BJ (cell line): ENCODE measurements at regions not wholly inside any gene's neighbourhood (a gene's known extent, or its start where the extent isn't known, plus 50 kb on each side); places are given as distances from the start of the nearest gene placed in this dataset.

Experiments used
- CTCF ChIA-PET: fragments of 350-600 bp; formaldehyde crosslinking; extraction: SDS; loops from one replicate; lab custom pipeline; 2021; ENCODE audit warnings: antibody characterized with exemption, inconsistent platforms; lab: Yijun Ruan, JAX
- POLR2A ChIA-PET: fragments of 300-600 bp; sonication (Branson Sonifier 250); formaldehyde crosslinking; extraction: SDS; loops from one replicate; lab custom pipeline; 2021; ENCODE audit warnings: antibody characterized with exemption; lab: Charles Lee
- DNase-seq: peaks from one replicate; pipeline ENCODE4 v3.0.0-alpha.2; 2011; ENCODE audit warnings: low read depth
- H3K27me3 ChIP-seq: 2 replicates; pipeline ENCODE4 v1.6.0; 2011; ENCODE audit warnings: low read length; ENCODE audit not compliant: control insufficient read depth, insufficient read depth
- H3K36me3 ChIP-seq: 2 replicates; pipeline ENCODE4 v1.5.1; 2011; ENCODE audit warnings: low read length; ENCODE audit not compliant: control insufficient read depth, insufficient read depth
- H3K4me3 ChIP-seq: 2 replicates; pipeline ENCODE4 v1.5.1; 2011; ENCODE audit warnings: low read depth, mild to moderate bottlenecking, control low read depth, low read length
- TF ChIP-seq, protein P1 (sequence below): IDR thresholded peaks from 2 replicates; pipeline ENCODE4 v1.5.1; 2011; ENCODE audit warnings: low read depth, mild to moderate bottlenecking, control low read depth, inconsistent platforms, low read length, moderate library complexity; ENCODE audit not compliant: insufficient read depth

DNA sequence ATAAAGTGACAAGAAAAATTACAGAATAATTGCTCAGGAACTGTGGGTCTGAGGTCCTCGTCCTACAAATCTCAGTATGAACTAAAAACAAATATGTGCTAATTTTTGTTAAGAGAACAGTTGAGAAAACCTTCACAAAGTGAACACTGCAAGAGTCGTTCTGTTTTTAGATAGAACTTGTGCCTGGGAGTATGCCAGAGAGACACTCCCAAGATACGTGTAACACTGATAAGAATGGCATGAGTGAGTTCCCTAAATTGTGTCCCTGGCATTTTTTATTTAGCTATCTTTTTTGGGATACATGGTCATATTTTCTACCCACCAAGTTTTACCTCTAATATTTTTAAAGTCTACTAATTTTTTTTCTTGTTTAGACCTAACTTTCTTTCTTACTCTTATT is 860.0 kb upstream of the NR2F2 start:
- ChIA-PET POLR2A (no interaction called here), CTCF (interaction anchor here (0.6 kb wide), 1 partner anchor 23 kb away, joined by 3 read pairs; no protein-coding TSS in a partner anchor)
- TF ChIP-seq, protein P1, sequence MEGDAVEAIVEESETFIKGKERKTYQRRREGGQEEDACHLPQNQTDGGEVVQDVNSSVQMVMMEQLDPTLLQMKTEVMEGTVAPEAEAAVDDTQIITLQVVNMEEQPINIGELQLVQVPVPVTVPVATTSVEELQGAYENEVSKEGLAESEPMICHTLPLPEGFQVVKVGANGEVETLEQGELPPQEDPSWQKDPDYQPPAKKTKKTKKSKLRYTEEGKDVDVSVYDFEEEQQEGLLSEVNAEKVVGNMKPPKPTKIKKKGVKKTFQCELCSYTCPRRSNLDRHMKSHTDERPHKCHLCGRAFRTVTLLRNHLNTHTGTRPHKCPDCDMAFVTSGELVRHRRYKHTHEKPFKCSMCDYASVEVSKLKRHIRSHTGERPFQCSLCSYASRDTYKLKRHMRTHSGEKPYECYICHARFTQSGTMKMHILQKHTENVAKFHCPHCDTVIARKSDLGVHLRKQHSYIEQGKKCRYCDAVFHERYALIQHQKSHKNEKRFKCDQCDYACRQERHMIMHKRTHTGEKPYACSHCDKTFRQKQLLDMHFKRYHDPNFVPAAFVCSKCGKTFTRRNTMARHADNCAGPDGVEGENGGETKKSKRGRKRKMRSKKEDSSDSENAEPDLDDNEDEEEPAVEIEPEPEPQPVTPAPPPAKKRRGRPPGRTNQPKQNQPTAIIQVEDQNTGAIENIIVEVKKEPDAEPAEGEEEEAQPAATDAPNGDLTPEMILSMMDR = no peak
- DNase-seq = no peak
- Histone ChIP-seq H3K27me3 (no peaks in the 10 kb centered on the region), H3K4me3 (no peak overlapping the region), H3K36me3 (no peaks in the 10 kb centered on the region)

GRCh38 chr15:95470997-95471689 is 859.4 kb upstream of the NR2F2 start:
- Histone ChIP-seq H3K4me3 (no peak overlapping the region), H3K36me3 (no peaks in the 10 kb centered on the region), H3K27me3 (no peaks in the 10 kb centered on the region)
- TF ChIP-seq, protein P1 = no peak
- DNase-seq = no peak
- ChIA-PET CTCF (interaction anchor here (0.6 kb wide), 1 partner anchor 24 kb away, joined by 3 read pairs; no protein-coding TSS in a partner anchor), POLR2A (no interaction called here)

GRCh38 chr15:95471690-95472086 is 858.8 kb upstream of the NR2F2 start:
- H3K36me3 ChIP-seq = no peaks in the 10 kb centered on the region
- ChIA-PET POLR2A (no interaction called here), CTCF (no interaction called here)
- H3K27me3 ChIP-seq = no peaks in the 10 kb centered on the region
- no peak for DNase-seq
- no peak overlapping the region for H3K4me3 ChIP-seq
- TF ChIP-seq, protein P1 = no peak

DNA sequence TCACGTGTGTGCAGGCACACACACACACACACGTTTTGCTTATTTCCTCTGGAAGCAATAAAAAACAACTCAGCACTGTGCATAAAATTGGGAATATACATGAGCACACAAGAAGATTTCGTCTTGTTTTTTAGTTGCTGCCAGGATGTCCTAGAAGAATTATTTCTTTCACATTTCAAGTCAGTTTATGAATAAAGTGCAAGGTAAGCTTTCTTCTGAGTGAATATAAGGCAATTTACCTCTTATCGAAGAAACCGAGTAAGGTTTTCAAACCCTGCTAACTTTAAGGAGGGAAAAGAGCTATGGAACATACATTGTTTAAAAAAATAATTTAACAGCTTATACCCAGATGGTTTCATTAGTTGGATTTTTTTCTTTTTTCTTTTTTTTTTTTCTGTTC is 855.4 kb upstream of the NR2F2 start:
- POLR2A ChIA-PET = no interaction called here
- TF ChIP-seq, protein P1 = no peak
- Histone ChIP-seq H3K27me3 (no peaks in the 10 kb centered on the region), H3K36me3 (no peaks in the 10 kb centered on the region), H3K4me3 (no peak overlapping the region)
- no peak for DNase-seq
- CTCF ChIA-PET = no interaction called here

DNA sequence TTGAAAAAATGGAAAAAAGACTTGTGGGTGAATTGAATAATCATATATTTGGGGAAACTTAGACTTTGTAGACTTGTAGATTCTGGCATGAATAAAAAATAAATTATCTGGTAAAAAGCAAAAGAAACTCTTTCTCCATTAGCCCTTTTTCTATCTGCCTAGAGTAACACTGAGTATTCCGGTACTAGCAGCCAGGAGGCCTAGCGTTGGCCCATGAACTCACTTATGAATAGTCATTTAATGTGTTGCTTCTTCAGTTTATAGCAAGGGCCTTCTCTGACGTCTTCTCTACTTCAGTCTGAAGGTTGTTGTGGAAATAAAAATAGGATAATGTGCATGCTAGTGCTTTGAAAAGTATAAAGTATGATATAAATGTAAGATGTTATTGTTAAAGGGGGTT is 851.2 kb upstream of the NR2F2 start:
- Histone ChIP-seq H3K4me3 (no peak overlapping the region), H3K27me3 (no peaks in the 10 kb centered on the region), H3K36me3 (no peaks in the 10 kb centered on the region)
- TF ChIP-seq, protein P1 = no peak
- ChIA-PET CTCF (no interaction called here), POLR2A (no interaction called here)
- no peak for DNase-seq
